PC-3 (cell line): ENCODE measurements at regions not wholly inside any gene's neighbourhood (a gene's known extent, or its start where the extent isn't known, plus 50 kb on each side); places are given as distances from the start of the nearest gene placed in this dataset.

ENCODE experiments used
- CTCF ChIP-seq: fragments of 300-600 bp; sonication (generic); conservative IDR thresholded peaks from 2 replicates; pipeline ENCODE4 v1.5.1; 2017; ENCODE audit warnings: antibody characterized with exemption, low read depth, mild to moderate bottlenecking, low read length
- EZH2 ChIP-seq: fragments of 300-600 bp; sonication (generic); IDR thresholded peaks from one replicate; pipeline ENCODE4 v1.6.1; 2017; ENCODE audit warnings: antibody characterized with exemption, mild to moderate bottlenecking, low read length; ENCODE audit not compliant: unreplicated experiment
- EZH2phosphoT487 ChIP-seq: fragments of 300-600 bp; sonication (generic); IDR thresholded peaks from 2 replicates; pipeline ENCODE4 v1.6.1; 2018; ENCODE audit warnings: mild to moderate bottlenecking, antibody characterized with exemption, low read length, borderline replicate concordance

GRCh38 chr3:6706777-6707176 lies 154.1 kb upstream of the GRM7 start:
- TF ChIP-seq CTCF (no peak), EZH2 (no peak), EZH2phosphoT487 (no peak)
